GDM1 (cell line): ENCODE measurements at regions not wholly inside any gene's neighbourhood (a gene's known extent, or its start where the extent isn't known, plus 50 kb on each side); places are given as distances from the start of the nearest gene placed in this dataset.

ENCODE experiments used
- DNase-seq: peaks from one replicate; lab custom pipeline; 2025; lab: John Stamatoyannopoulos, UW

- no peak for DNase-seq
These were observed 339.5 kb downstream of the DHX15 start for GRCh38 chr4:24244663-24245490.

GRCh38 chr4:24243641-24244040 is 340.7 kb downstream of the DHX15 start:
- no peak for DNase-seq

GRCh38 chr4:24241511-24241910 is 342.8 kb downstream of the DHX15 start:
- DNase-seq, result no peak

- no peak for DNase-seq
These were observed 343.7 kb downstream of the DHX15 start for GRCh38 chr4:24240655-24241054.

GRCh38 chr4:24237709-24238108 is 346.6 kb downstream of the DHX15 start:
- no peak for DNase-seq

- DNase-seq, result no peak
These were observed 346.7 kb upstream of the PPARGC1A start for GRCh38 chr4:24236532-24236931.

GRCh38 chr4:24236120-24236519 is 346.3 kb upstream of the PPARGC1A start:
- DNase-seq, result no peak

GRCh38 chr4:24235618-24236017 is 345.8 kb upstream of the PPARGC1A start:
- no peak for DNase-seq

- DNase-seq, result no peak
These were observed 344.5 kb upstream of the PPARGC1A start for GRCh38 chr4:24234288-24234848.

GRCh38 chr4:24230955-24231354 is 341.1 kb upstream of the PPARGC1A start:
- no peak for DNase-seq

- no peak for DNase-seq
These were observed 340.1 kb upstream of the PPARGC1A start for GRCh38 chr4:24229978-24230377.

- no peak for DNase-seq
These were observed 338.8 kb upstream of the PPARGC1A start for GRCh38 chr4:24228692-24229091.

- DNase-seq, result no peak
These were observed 336.8 kb upstream of the PPARGC1A start for GRCh38 chr4:24226667-24227066.

GRCh38 chr4:24226023-24226422 is 336.2 kb upstream of the PPARGC1A start:
- DNase-seq, result no peak

GRCh38 chr4:24224446-24224845 is 334.6 kb upstream of the PPARGC1A start:
- DNase-seq, result no peak

GRCh38 chr4:24219209-24219608 is 329.4 kb upstream of the PPARGC1A start:
- no peak for DNase-seq

GRCh38 chr4:24218566-24218965 is 328.7 kb upstream of the PPARGC1A start:
- no peak for DNase-seq

- DNase-seq, result no peak
These were observed 324.9 kb upstream of the PPARGC1A start for GRCh38 chr4:24214796-24215195.

- DNase-seq, result no peak
These were observed 324.1 kb upstream of the PPARGC1A start for GRCh38 chr4:24213961-24214360.

- no peak for DNase-seq
These were observed 322.8 kb upstream of the PPARGC1A start for GRCh38 chr4:24212642-24213041.

GRCh38 chr4:24211856-24212255 is 322.0 kb upstream of the PPARGC1A start:
- DNase-seq, result no peak

- DNase-seq, result no peak
These were observed 320.6 kb upstream of the PPARGC1A start for GRCh38 chr4:24210332-24210902.

GRCh38 chr4:24209906-24210305 is 320.1 kb upstream of the PPARGC1A start:
- no peak for DNase-seq
